SK-N-SH (cell line): ENCODE measurements at regions not wholly inside any gene's neighbourhood (a gene's known extent, or its start where the extent isn't known, plus 50 kb on each side); places are given as distances from the start of the nearest gene placed in this dataset.

Experiments used
- CTCF ChIP-seq: fragments of 200-600 bp; sonication (generic); IDR thresholded peaks from 2 replicates; pipeline ENCODE4 v1.6.1; 2017; ENCODE audit warnings: antibody characterized with exemption, mild to moderate bottlenecking, moderate library complexity
- EP300 ChIP-seq, 2 experiments: IDR thresholded peaks; 2 replicates each; pipeline versions ENCODE4 v1.4.0 to v1.6.1; 2012; ENCODE audit warnings: borderline replicate concordance in 1 of 2, low read depth in 1 of 2, low read length in 1 of 2
- EZH2phosphoT487 ChIP-seq: fragments of 200-600 bp; sonication (generic); IDR thresholded peaks from 2 replicates; pipeline ENCODE4 v1.6.1; 2017; ENCODE audit warnings: low read depth, mixed run types, mild to moderate bottlenecking, antibody characterized with exemption, moderate library complexity, borderline replicate concordance
- GABPA ChIP-seq: IDR thresholded peaks from 2 replicates; pipeline ENCODE4 v1.4.0; 2012; ENCODE audit warnings: low read depth, mild to moderate bottlenecking
- NRF1 ChIP-seq: IDR thresholded peaks from 2 replicates; pipeline ENCODE4 v1.6.1; 2012; ENCODE audit warnings: low read depth, mild to moderate bottlenecking, low read length
- RAD21 ChIP-seq: IDR thresholded peaks from 2 replicates; pipeline ENCODE4 v1.6.1; 2012; ENCODE audit warnings: mild to moderate bottlenecking, low read length
- RFX5 ChIP-seq: IDR thresholded peaks from 2 replicates; pipeline ENCODE4 v1.6.1; 2012; ENCODE audit warnings: mild to moderate bottlenecking, improper control_type of control experiment, low read length
- SMC3 ChIP-seq: IDR thresholded peaks from 2 replicates; pipeline ENCODE4 v1.6.1; 2012; ENCODE audit warnings: low read depth, low read length, improper control_type of control experiment
- TAF1 ChIP-seq: IDR thresholded peaks from 2 replicates; pipeline ENCODE4 v1.6.1; 2012; ENCODE audit warnings: low read depth, mild to moderate bottlenecking, low read length, moderate library complexity, borderline replicate concordance
- TEAD4 ChIP-seq: IDR thresholded peaks from 2 replicates; pipeline ENCODE4 v1.4.0; 2012; ENCODE audit warnings: mild to moderate bottlenecking, borderline replicate concordance; ENCODE audit not compliant: insufficient read depth
- TF ChIP-seq, protein P1 (sequence below): IDR thresholded peaks from 2 replicates; pipeline ENCODE4 v1.4.0; 2012; ENCODE audit warnings: low read depth, borderline replicate concordance
- TF ChIP-seq, protein P2 (sequence below): IDR thresholded peaks from 2 replicates; pipeline ENCODE4 v1.6.1; 2012; ENCODE audit warnings: mild to moderate bottlenecking, low read depth, low read length, moderate library complexity

- no peak for TF ChIP-seq TEAD4
- TF ChIP-seq GABPA = no peak
- no peak for TF ChIP-seq CTCF
- TF ChIP-seq RAD21 = no peak
- TF ChIP-seq, protein P1, sequence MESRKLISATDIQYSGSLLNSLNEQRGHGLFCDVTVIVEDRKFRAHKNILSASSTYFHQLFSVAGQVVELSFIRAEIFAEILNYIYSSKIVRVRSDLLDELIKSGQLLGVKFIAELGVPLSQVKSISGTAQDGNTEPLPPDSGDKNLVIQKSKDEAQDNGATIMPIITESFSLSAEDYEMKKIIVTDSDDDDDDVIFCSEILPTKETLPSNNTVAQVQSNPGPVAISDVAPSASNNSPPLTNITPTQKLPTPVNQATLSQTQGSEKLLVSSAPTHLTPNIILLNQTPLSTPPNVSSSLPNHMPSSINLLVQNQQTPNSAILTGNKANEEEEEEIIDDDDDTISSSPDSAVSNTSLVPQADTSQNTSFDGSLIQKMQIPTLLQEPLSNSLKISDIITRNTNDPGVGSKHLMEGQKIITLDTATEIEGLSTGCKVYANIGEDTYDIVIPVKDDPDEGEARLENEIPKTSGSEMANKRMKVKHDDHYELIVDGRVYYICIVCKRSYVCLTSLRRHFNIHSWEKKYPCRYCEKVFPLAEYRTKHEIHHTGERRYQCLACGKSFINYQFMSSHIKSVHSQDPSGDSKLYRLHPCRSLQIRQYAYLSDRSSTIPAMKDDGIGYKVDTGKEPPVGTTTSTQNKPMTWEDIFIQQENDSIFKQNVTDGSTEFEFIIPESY = no peak
- no peak for TF ChIP-seq TAF1
- TF ChIP-seq, protein P2, sequence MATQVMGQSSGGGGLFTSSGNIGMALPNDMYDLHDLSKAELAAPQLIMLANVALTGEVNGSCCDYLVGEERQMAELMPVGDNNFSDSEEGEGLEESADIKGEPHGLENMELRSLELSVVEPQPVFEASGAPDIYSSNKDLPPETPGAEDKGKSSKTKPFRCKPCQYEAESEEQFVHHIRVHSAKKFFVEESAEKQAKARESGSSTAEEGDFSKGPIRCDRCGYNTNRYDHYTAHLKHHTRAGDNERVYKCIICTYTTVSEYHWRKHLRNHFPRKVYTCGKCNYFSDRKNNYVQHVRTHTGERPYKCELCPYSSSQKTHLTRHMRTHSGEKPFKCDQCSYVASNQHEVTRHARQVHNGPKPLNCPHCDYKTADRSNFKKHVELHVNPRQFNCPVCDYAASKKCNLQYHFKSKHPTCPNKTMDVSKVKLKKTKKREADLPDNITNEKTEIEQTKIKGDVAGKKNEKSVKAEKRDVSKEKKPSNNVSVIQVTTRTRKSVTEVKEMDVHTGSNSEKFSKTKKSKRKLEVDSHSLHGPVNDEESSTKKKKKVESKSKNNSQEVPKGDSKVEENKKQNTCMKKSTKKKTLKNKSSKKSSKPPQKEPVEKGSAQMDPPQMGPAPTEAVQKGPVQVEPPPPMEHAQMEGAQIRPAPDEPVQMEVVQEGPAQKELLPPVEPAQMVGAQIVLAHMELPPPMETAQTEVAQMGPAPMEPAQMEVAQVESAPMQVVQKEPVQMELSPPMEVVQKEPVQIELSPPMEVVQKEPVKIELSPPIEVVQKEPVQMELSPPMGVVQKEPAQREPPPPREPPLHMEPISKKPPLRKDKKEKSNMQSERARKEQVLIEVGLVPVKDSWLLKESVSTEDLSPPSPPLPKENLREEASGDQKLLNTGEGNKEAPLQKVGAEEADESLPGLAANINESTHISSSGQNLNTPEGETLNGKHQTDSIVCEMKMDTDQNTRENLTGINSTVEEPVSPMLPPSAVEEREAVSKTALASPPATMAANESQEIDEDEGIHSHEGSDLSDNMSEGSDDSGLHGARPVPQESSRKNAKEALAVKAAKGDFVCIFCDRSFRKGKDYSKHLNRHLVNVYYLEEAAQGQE = no peak
- no peak for TF ChIP-seq EP300 (IDR thresholded peaks at IDR 0.05; ENCODE audit: borderline replicate concordance in 1 of 2, low read depth in 1 of 2, low read length in 1 of 2)
- TF ChIP-seq SMC3 = no peak
- TF ChIP-seq RFX5 = no peak
- TF ChIP-seq NRF1 = no peak
- TF ChIP-seq EZH2phosphoT487 = no peak
These were observed 1396.4 kb downstream of the EFNB2 start for GRCh38 chr13:105139048-105139379.
